Ovary (tissue), 7 donors: ENCODE measurements at regions not wholly inside any gene's neighbourhood (a gene's known extent, or its start where the extent isn't known, plus 50 kb on each side); places are given as distances from the start of the nearest gene placed in this dataset.

ENCODE experiments used
- DNase-seq, 5 donors: peaks; one replicate each; pipeline ENCODE4 v3.0.0-alpha.2; 2019 to 2020
- H3K27ac ChIP-seq, 2 donors: fragments of 200-600 bp; one replicate each; pipeline versions ENCODE4 v1.5.1 to v1.8.0; 2019 to 2022
- H3K27me3 ChIP-seq: fragments of 200-600 bp; one replicate; pipeline ENCODE4 v1.8.0; 2022
- H3K36me3 ChIP-seq: fragments of 200-600 bp; sonication (generic); one replicate; pipeline ENCODE4 v1.5.1; 2019
- H3K4me1 ChIP-seq: one replicate; pipeline ENCODE4 v1.8.1; 2013; ENCODE audit warnings: mild to moderate bottlenecking, moderate library complexity; ENCODE audit not compliant: insufficient read depth
- H3K4me3 ChIP-seq: fragments of 200-600 bp; sonication (generic); one replicate; pipeline ENCODE4 v1.5.1; 2017
- H3K9me3 ChIP-seq, 2 donors: fragments of 200-600 bp in 1 of 2; sonication (generic) in 1 of 2; one replicate each; pipeline versions ENCODE4 v1.5.1 to v1.8.1; 2013 to 2019; ENCODE audit warnings: mild to moderate bottlenecking in 1 of 2, moderate library complexity in 1 of 2
- EP300 ChIP-seq: sonication (generic); formaldehyde crosslinking; IDR thresholded peaks from one replicate; pipeline ENCODE4 v1.6.1; 2017; ENCODE audit warnings: antibody characterized with exemption
- POLR2A ChIP-seq: fragments of 450-650 bp; IDR thresholded peaks from one replicate; pipeline ENCODE4 v1.6.1; 2017; ENCODE audit warnings: antibody characterized with exemption, mild to moderate bottlenecking, moderate library complexity
- WGBS, 3 donors: extraction: QIAGEN DNeasy Blood & Tissue Kit in 1 of 3; methylation state at CpG; one replicate each; pipeline versions ENCODE4 v1.1.5 to v1.1.7; 2013 to 2017; 5-methylcytosine and 5-hydroxymethylcytosine counted together
- intact Hi-C, 4 donors: fragments of 100-400 bp; cut with DNase I; formaldehyde crosslinking; loops; one replicate each; pipeline versions ENCODE4 v1.11.0 to v1.15.1; 2022 to 2023
- TF ChIP-seq, protein P1 (sequence below), 3 donors: fragments of 450-650 bp in 2 of 3; fragments of 200-600 bp in 1 of 3; IDR thresholded peaks; one replicate each; pipeline versions ENCODE4 v1.5.1 to v1.8.0; 2016 to 2022; ENCODE audit warnings: antibody characterized with exemption in 3 of 3, mild to moderate bottlenecking in 1 of 3
- donor health status: DM: no; HTN: no; CAD: no; lungs with moderate emphysema.
- donor health status: DM: no; HTN: no; CAD: no.
- donor health status: Bipolar disorder and iron deficiency.
- donor health status: DM: no; HTN: no; CAD: no.
- donor health status: DM: yes; HTN: yes; CAD: no.

DNA sequence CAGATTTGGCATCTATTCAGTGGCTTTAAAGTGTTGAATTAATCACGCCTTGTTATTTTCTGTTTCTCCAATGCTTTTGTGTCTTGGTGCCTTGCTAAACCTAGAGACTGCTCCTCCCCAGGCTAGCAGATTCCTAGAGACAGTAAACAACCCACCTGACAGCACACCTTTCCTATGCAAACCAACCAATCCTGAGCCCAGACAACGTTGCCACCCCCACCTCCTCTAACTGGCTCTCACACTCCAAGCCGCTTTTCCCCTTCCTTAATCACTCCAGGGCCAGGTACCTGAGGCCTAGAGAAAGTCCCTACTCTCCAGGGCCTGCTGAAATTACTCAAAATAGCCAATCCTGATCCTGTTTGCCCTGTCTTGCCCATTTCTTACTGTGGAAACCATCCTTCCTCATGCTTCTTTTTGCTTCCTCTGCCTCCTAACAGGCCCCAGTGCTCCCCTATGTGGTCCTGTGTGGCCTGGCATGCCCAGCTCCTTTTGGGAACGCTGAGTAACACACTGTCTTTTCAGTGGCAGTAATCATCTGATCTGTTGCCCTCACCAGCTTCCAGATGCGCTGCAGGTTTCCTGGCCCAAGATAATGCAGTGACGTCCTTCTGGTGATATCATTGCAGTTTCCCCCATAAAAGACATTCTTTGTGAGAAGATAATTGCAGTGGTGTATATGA is 53.4 kb downstream of the GAS1 start:
- no peaks in the 10 kb centered on the region for H3K9me3 ChIP-seq
- H3K4me3 ChIP-seq, result no peak overlapping the region
- WGBS, 3 donors, result 87 to 89% (median 89%) methylated on average over 6 of the region's 6 CpGs
- TF ChIP-seq POLR2A (no peak), EP300 (no peak)
- TF ChIP-seq, protein P1, sequence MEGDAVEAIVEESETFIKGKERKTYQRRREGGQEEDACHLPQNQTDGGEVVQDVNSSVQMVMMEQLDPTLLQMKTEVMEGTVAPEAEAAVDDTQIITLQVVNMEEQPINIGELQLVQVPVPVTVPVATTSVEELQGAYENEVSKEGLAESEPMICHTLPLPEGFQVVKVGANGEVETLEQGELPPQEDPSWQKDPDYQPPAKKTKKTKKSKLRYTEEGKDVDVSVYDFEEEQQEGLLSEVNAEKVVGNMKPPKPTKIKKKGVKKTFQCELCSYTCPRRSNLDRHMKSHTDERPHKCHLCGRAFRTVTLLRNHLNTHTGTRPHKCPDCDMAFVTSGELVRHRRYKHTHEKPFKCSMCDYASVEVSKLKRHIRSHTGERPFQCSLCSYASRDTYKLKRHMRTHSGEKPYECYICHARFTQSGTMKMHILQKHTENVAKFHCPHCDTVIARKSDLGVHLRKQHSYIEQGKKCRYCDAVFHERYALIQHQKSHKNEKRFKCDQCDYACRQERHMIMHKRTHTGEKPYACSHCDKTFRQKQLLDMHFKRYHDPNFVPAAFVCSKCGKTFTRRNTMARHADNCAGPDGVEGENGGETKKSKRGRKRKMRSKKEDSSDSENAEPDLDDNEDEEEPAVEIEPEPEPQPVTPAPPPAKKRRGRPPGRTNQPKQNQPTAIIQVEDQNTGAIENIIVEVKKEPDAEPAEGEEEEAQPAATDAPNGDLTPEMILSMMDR (IDR thresholded peaks at IDR 0.05), result no peak
- H3K27me3 ChIP-seq, result no peaks in the 10 kb centered on the region
- no peaks in the 10 kb centered on the region for H3K36me3 ChIP-seq
- DNase-seq, result no peak
- no peak overlapping the region for H3K27ac ChIP-seq
- intact Hi-C loops, result no loop called here
- no peaks in the 10 kb centered on the region for H3K4me1 ChIP-seq

DNA sequence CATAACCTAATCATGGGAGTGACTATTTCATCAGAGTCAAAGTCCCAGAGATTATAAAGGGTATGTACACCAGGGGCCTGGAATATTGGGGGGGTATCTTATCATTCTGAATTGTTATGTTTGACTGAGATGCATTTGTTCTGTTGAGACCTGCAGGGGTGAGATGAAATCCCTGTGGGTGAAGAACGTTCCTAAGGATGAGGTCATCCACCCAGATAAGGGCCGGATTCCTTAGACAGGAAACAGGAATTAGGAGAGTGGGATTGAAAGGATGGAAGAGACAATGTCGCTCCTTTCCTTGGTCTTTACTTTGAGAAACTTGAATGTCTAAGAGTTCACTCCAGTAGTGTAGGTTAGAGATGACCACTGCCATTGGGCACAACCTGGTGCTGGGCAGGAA is 54.7 kb downstream of the GAS1 start:
- intact Hi-C loops, result no loop called here
- no peak for DNase-seq
- H3K36me3 ChIP-seq, result no peaks in the 10 kb centered on the region
- H3K27me3 ChIP-seq, result no peaks in the 10 kb centered on the region
- TF ChIP-seq POLR2A (no peak), EP300 (no peak)
- TF ChIP-seq, protein P1 (IDR thresholded peaks at IDR 0.05), result no peak
- H3K27ac ChIP-seq, result no peak overlapping the region
- WGBS, 3 donors, result 52 to 69% (median 55%) methylated on average over 3 of the region's 3 CpGs
- H3K9me3 ChIP-seq, result no peaks in the 10 kb centered on the region
- no peak overlapping the region for H3K4me3 ChIP-seq
- no peaks in the 10 kb centered on the region for H3K4me1 ChIP-seq

DNA sequence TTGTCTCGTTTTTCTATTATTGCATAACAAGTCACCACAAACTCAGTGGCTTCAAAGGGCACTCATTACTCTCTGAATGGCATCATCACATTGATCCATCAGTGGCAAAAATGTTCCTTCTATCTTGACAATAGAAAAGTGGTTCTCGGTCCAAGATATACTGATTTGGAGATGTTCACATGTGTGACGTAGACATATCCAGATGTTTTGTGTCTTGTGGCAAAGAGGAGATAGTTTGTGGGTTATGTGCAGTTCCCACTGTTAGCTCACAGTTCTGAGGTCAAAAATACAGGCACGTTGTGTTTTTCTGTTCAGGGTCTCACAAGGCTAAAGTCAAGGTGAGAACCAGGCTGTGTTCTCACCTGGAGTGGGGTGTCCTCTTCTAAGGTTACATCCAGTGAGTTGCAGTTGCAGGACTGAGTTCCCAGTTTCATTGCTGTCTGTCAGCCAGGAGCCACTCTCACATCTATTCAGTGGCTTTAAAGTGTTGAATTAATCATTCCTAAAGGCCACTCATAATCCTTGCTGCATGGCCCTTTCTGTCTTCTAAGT is 55.3 kb downstream of the GAS1 start:
- intact Hi-C loops, result no loop called here
- 52 to 55% (median 54%) methylated on average over 4 of the region's 4 CpGs for WGBS, 3 donors
- DNase-seq, result no peak
- Histone ChIP-seq H3K4me1 (no peaks in the 10 kb centered on the region), H3K27me3 (no peaks in the 10 kb centered on the region), H3K36me3 (no peaks in the 10 kb centered on the region), H3K9me3 (no peaks in the 10 kb centered on the region), H3K4me3 (no peak overlapping the region), H3K27ac (no peak overlapping the region)
- TF ChIP-seq POLR2A (no peak), EP300 (no peak)
- TF ChIP-seq, protein P1 (IDR thresholded peaks at IDR 0.05), result no peak

DNA sequence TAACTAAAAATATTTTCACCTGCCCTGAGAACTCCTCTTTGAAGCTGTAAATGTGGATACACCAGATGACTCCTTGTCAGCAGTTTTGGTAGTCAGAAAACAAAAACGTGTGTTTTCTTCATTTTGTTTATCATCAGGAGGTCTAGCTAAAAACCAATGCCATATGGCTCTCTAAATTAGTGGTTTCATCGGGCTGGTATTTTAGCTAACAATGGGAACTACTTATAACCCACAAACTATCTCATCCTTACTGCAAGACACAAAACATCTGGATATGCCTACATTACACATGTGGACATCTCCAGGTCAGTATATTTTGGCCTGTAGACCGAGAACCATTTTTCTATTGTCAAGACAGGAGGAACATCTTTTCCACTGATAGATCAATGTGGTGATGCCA is 56.2 kb downstream of the GAS1 start:
- Histone ChIP-seq H3K36me3 (no peaks in the 10 kb centered on the region), H3K9me3 (no peaks in the 10 kb centered on the region), H3K27ac (no peak overlapping the region), H3K4me1 (no peaks in the 10 kb centered on the region), H3K4me3 (no peak overlapping the region), H3K27me3 (no peaks in the 10 kb centered on the region)
- DNase-seq, result no peak
- WGBS, 3 donors, result 44 to 53% (median 45%) methylated on average over 3 of the region's 3 CpGs
- intact Hi-C loops, result no loop called here
- TF ChIP-seq POLR2A (no peak), EP300 (no peak)
- TF ChIP-seq, protein P1 (IDR thresholded peaks at IDR 0.05), result no peak
